K562 (cell line): ENCODE measurements at regions not wholly inside any gene's neighbourhood (a gene's known extent, or its start where the extent isn't known, plus 50 kb on each side); places are given as distances from the start of the nearest gene placed in this dataset.
"Not testable (repeated sequence)": the region's sequence is repeated elsewhere in the genome, so short reads cannot be mapped to it uniquely, and the experiment has no call there.

ENCODE experiments used
- ATAC-seq: fragments of 200-7000 bp; cut with Tn5 transposase; 3 replicates; pipeline ENCODE4 v1.9.1; 2020; ENCODE audit warnings: moderate library complexity
- BruUV-seq: library from RNA; stranded (reverse); fragments of 400-500 nt; replicated peaks from 2 replicates; lab custom pipeline; 2021; lab: Mats Ljungman, UMichigan
- CTCF ChIA-PET: fragments of 300-600 bp; formaldehyde crosslinking; extraction: SDS; loops from one replicate; lab custom pipeline; 2021; ENCODE audit warnings: low intra/inter-chr PET ratio; lab: Yijun Ruan, JAX
- POLR2A ChIA-PET: fragments of 300-600, 350-650 bp; sonication (Branson Sonifier 250); formaldehyde crosslinking; extraction: SDS; loops from one replicate; lab custom pipeline; 2021; ENCODE audit warnings: antibody characterized with exemption, inconsistent platforms; lab: Yijun Ruan, JAX
- DNase-seq, 4 experiments: peaks; one replicate each; pipeline versions ENCODE4 v3.0.0 to v3.0.0-alpha.2; 2011 to 2018; ENCODE audit warnings: low spot score in 3 of 4, mixed read lengths in 3 of 4; ENCODE audit errors: extremely low read depth in 1 of 4
- FAIRE-seq: peaks from 2 replicates; lab custom pipeline; 2011; peaks lifted over from hg19 to GRCh38; lab: Jason Lieb, UNC
- H2AFZ ChIP-seq: 2 replicates; pipeline ENCODE4 v1.6.0; 2011; ENCODE audit warnings: low read depth, low read length, control low read depth, inconsistent platforms
- H3K27ac ChIP-seq: fragments of 200-600 bp; 3 replicates; pipeline ENCODE4 v1.8.0; 2011; ENCODE audit warnings: low read depth, mild to moderate bottlenecking, control low read depth, inconsistent platforms, low read length, moderate library complexity, mixed read lengths; ENCODE audit errors: extremely low read depth
- H3K27me3 ChIP-seq, 2 experiments: fragments of 300-600 bp in 1 of 2; 2 replicates in 1 of 2; 3 replicates in 1 of 2; pipeline versions ENCODE4 v1.6.0 to v1.8.0; 2011; ENCODE audit warnings: inconsistent platforms in 2 of 2, low read length in 2 of 2, mild to moderate bottlenecking in 1 of 2, mixed read lengths in 1 of 2, moderate library complexity in 1 of 2; ENCODE audit not compliant: control insufficient read depth in 2 of 2, insufficient read depth in 2 of 2
- H3K36me3 ChIP-seq: fragments of 300-600 bp; 3 replicates; pipeline ENCODE4 v1.8.0; 2011; ENCODE audit warnings: mild to moderate bottlenecking, low read length, inconsistent platforms; ENCODE audit not compliant: control insufficient read depth, insufficient read depth
- H3K4me1 ChIP-seq, 2 experiments: fragments of 200-600 bp in 1 of 2; replicated peaks in 1 of 2; 2 replicates in 1 of 2; 3 replicates in 1 of 2; pipeline versions ENCODE4 v1.5.1 to v1.8.0; 2011; ENCODE audit warnings: inconsistent platforms in 2 of 2, low read length in 2 of 2, mild to moderate bottlenecking in 1 of 2, mixed read lengths in 1 of 2, moderate library complexity in 1 of 2; ENCODE audit not compliant: control insufficient read depth in 2 of 2, insufficient read depth in 2 of 2
- H3K4me2 ChIP-seq: 2 replicates; pipeline ENCODE4 v1.6.1; 2011; ENCODE audit warnings: low read length, control low read depth, inconsistent platforms, mixed read lengths; ENCODE audit not compliant: insufficient read depth
- H3K4me3 ChIP-seq: fragments of 200-600 bp; sonication (generic), shearing (Covaris generic); 2 replicates; pipeline ENCODE4 v1.5.1; 2016; ENCODE audit warnings: control low read depth, inconsistent platforms
- H3K79me2 ChIP-seq: fragments of 200-600 bp; 3 replicates; pipeline ENCODE4 v1.8.0; 2011; ENCODE audit warnings: low read length, inconsistent platforms; ENCODE audit not compliant: control insufficient read depth, insufficient read depth
- H3K9ac ChIP-seq, 2 experiments: 2 replicates each; pipeline versions ENCODE4 v1.6.0 to v1.6.1; 2011; ENCODE audit warnings: low read depth in 2 of 2, low read length in 2 of 2, control low read depth in 1 of 2, inconsistent platforms in 1 of 2, mild to moderate bottlenecking in 1 of 2, mixed read lengths in 1 of 2; ENCODE audit not compliant: insufficient read depth in 1 of 2
- H3K9me1 ChIP-seq: one replicate; pipeline ENCODE4 v1.6.0; 2011; ENCODE audit warnings: inconsistent platforms, mild to moderate bottlenecking, low read length, moderate library complexity; ENCODE audit not compliant: control insufficient read depth, insufficient read depth
- H3K9me3 ChIP-seq: replicated peaks from 2 replicates; pipeline ENCODE4 v1.5.1; 2011; ENCODE audit warnings: low read depth, low read length, inconsistent platforms; ENCODE audit not compliant: control insufficient read depth, insufficient read depth
- H4K20me1 ChIP-seq: replicated peaks from 2 replicates; pipeline ENCODE4 v1.6.1; 2011; ENCODE audit warnings: low read length, inconsistent platforms, mixed read lengths; ENCODE audit not compliant: control insufficient read depth, insufficient read depth
- C11orf30 ChIP-seq: fragments of 450-650 bp; IDR thresholded peaks from 2 replicates; pipeline ENCODE4 v1.6.1; 2016; ENCODE audit warnings: low read depth, mild to moderate bottlenecking
- MGA ChIP-seq: fragments of 450-650 bp; IDR thresholded peaks from 2 replicates; pipeline ENCODE4 v1.6.1; 2016; ENCODE audit warnings: mild to moderate bottlenecking, moderate library complexity
- WGBS: fragments of 100-300 bp; shearing (Covaris generic); methylation state at CpG from one replicate; pipeline ENCODE4 v1.1.6; 2016; ENCODE audit warnings: low coverage, mixed read lengths; ENCODE audit not compliant: insufficient coverage; ENCODE audit errors: missing lambda C conversion rate; 5-methylcytosine and 5-hydroxymethylcytosine counted together
- in situ Hi-C: fragments of 300-500 bp; cut with MboI; formaldehyde crosslinking; loops from 4 replicates; pipeline ENCODE4 v1.15.0; 2018; ENCODE audit warnings: inconsistent platforms, mixed read lengths
- intact Hi-C: fragments of 100-400 bp; cut with micrococcal nuclease; formaldehyde crosslinking; loops from 2 replicates; pipeline ENCODE4 v1.14.2; 2022

- TF ChIP-seq MGA = no peak
- no peak for TF ChIP-seq C11orf30
Observed at GRCh38 chr10:37442882-37443281, 317.5 kb downstream of the ANKRD30A start (continued).

- H3K4me3 ChIP-seq, H3K27ac ChIP-seq, H3K4me1 ChIP-seq, ATAC-seq, H3K27me3 ChIP-seq, DNase-seq, H2AFZ ChIP-seq, H3K9me1 ChIP-seq, FAIRE-seq, CTCF ChIA-PET, H3K9ac ChIP-seq, POLR2A ChIA-PET, in situ Hi-C loops, H3K9me3 ChIP-seq, BruUV-seq, H3K4me2 ChIP-seq, H4K20me1 ChIP-seq, H3K36me3 ChIP-seq, H3K79me2 ChIP-seq, intact Hi-C loops: not testable (repeated sequence)
- WGBS = 0% methylated on average over 4 of the region's 4 CpGs
Observed at GRCh38 chr10:37441224-37441623, 315.8 kb downstream of the ANKRD30A start.
